ENCODE measurements at regions not wholly inside any gene's neighbourhood (a gene's known extent, or its start where the extent isn't known, plus 50 kb on each side); places are given as distances from the start of the nearest gene placed in this dataset.

DNA sequence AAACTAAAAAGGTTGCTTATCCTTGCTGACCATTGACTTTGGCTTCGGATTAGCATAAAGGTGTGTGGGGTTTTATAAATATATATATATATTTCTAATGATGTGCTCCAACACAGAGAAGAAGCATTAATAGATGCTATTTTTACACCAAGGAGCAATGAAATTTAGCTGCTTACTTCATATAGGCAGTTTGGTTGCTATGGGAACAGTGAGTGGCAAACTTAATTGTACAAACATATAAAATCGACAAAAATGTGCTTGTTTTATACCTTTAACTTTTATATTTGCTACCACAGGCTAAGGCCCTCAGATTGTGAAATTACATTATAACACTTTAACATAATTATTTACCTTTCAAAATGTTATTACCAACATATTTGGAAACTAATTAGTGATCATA is 303.4 kb downstream of the SEC23A start:
- TF ChIP-seq, protein P1, sequence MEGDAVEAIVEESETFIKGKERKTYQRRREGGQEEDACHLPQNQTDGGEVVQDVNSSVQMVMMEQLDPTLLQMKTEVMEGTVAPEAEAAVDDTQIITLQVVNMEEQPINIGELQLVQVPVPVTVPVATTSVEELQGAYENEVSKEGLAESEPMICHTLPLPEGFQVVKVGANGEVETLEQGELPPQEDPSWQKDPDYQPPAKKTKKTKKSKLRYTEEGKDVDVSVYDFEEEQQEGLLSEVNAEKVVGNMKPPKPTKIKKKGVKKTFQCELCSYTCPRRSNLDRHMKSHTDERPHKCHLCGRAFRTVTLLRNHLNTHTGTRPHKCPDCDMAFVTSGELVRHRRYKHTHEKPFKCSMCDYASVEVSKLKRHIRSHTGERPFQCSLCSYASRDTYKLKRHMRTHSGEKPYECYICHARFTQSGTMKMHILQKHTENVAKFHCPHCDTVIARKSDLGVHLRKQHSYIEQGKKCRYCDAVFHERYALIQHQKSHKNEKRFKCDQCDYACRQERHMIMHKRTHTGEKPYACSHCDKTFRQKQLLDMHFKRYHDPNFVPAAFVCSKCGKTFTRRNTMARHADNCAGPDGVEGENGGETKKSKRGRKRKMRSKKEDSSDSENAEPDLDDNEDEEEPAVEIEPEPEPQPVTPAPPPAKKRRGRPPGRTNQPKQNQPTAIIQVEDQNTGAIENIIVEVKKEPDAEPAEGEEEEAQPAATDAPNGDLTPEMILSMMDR (conservative IDR thresholded peaks at IDR 0.05) = no peak
- TF ChIP-seq EZH2 (IDR thresholded peaks at IDR 0.05; ENCODE audit: low read depth) = no peak
